Eye (tissue), 1 donor: ENCODE measurements at regions not wholly inside any gene's neighbourhood (a gene's known extent, or its start where the extent isn't known, plus 50 kb on each side); places are given as distances from the start of the nearest gene placed in this dataset.
A peak's percentile ranks its signal among the peaks of the same experiment; 100 is the strongest.

ENCODE experiments used
- DNase-seq: peaks from one replicate; pipeline ENCODE4 v3.0.0-alpha.2; 2015

GRCh38 chr2:23069156-23069555 lies 315.8 kb upstream of the KLHL29 start:
- no peak for DNase-seq

- no peak for DNase-seq
These were observed 315.1 kb upstream of the KLHL29 start for GRCh38 chr2:23069923-23070322.

- no peak for DNase-seq
These were observed 311.9 kb upstream of the KLHL29 start for GRCh38 chr2:23073056-23073455.

- no peak for DNase-seq
These were observed 311.3 kb upstream of the KLHL29 start for GRCh38 chr2:23073671-23074070.

- no peak for DNase-seq
These were observed 307.4 kb upstream of the KLHL29 start for GRCh38 chr2:23077596-23077995.

GRCh38 chr2:23078784-23079434 lies 306.1 kb upstream of the KLHL29 start:
- DNase-seq, result no peak

- DNase-seq, result no peak
These were observed 301.0 kb upstream of the KLHL29 start for GRCh38 chr2:23083966-23084365.

GRCh38 chr2:23091019-23091418 lies 294.0 kb upstream of the KLHL29 start:
- DNase-seq, result no peak

GRCh38 chr2:23091900-23092299 lies 293.1 kb upstream of the KLHL29 start:
- DNase-seq, result no peak

- DNase-seq, result peak; percentile 80
These were observed 292.1 kb upstream of the KLHL29 start for GRCh38 chr2:23092831-23093230.

- no peak for DNase-seq
These were observed 291.5 kb upstream of the KLHL29 start for GRCh38 chr2:23093513-23093912.

GRCh38 chr2:23096906-23097602 lies 287.9 kb upstream of the KLHL29 start:
- DNase-seq, result no peak

- DNase-seq, result no peak
These were observed 284.6 kb upstream of the KLHL29 start for GRCh38 chr2:23100406-23100805.

- DNase-seq, result no peak
These were observed 278.7 kb upstream of the KLHL29 start for GRCh38 chr2:23106242-23106785.

GRCh38 chr2:23107327-23107941 lies 277.5 kb upstream of the KLHL29 start:
- DNase-seq, result peak; percentile 12

GRCh38 chr2:23111263-23111662 lies 273.7 kb upstream of the KLHL29 start:
- DNase-seq, result no peak

GRCh38 chr2:23112517-23112916 lies 272.5 kb upstream of the KLHL29 start:
- DNase-seq, result no peak

GRCh38 chr2:23114299-23114698 lies 270.7 kb upstream of the KLHL29 start:
- no peak for DNase-seq

GRCh38 chr2:23118313-23118712 lies 266.7 kb upstream of the KLHL29 start:
- no peak for DNase-seq

GRCh38 chr2:23118894-23119293 lies 266.1 kb upstream of the KLHL29 start:
- DNase-seq, result no peak

GRCh38 chr2:23120161-23120560 lies 264.8 kb upstream of the KLHL29 start:
- no peak for DNase-seq

- DNase-seq, result no peak
These were observed 262.9 kb upstream of the KLHL29 start for GRCh38 chr2:23121968-23122648.

GRCh38 chr2:23122681-23123215 lies 262.2 kb upstream of the KLHL29 start:
- no peak for DNase-seq
